Retinal pigment epithelial cell (primary cell): ENCODE measurements at regions not wholly inside any gene's neighbourhood (a gene's known extent, or its start where the extent isn't known, plus 50 kb on each side); places are given as distances from the start of the nearest gene placed in this dataset.
"Not testable (repeated sequence)": the region's sequence is repeated elsewhere in the genome, so short reads cannot be mapped to it uniquely, and the experiment has no call there.

ENCODE experiments used
- DNase-seq: peaks from one replicate; pipeline ENCODE4 v3.0.0-alpha.2; 2010; ENCODE audit warnings: low read depth
- H3K4me3 ChIP-seq: 2 replicates; pipeline ENCODE4 v1.5.1; 2011; ENCODE audit warnings: mild to moderate bottlenecking, low read length, control low read depth, moderate library complexity
- TF ChIP-seq, protein P1 (sequence below): conservative IDR thresholded peaks from 2 replicates; pipeline ENCODE4 v1.5.1; 2011; ENCODE audit warnings: low read depth, low read length, control low read depth, inconsistent platforms

GRCh38 chr6:51161752-51162151 lies 343.1 kb downstream of the TFAP2B start:
- no peak for DNase-seq
- TF ChIP-seq, protein P1, sequence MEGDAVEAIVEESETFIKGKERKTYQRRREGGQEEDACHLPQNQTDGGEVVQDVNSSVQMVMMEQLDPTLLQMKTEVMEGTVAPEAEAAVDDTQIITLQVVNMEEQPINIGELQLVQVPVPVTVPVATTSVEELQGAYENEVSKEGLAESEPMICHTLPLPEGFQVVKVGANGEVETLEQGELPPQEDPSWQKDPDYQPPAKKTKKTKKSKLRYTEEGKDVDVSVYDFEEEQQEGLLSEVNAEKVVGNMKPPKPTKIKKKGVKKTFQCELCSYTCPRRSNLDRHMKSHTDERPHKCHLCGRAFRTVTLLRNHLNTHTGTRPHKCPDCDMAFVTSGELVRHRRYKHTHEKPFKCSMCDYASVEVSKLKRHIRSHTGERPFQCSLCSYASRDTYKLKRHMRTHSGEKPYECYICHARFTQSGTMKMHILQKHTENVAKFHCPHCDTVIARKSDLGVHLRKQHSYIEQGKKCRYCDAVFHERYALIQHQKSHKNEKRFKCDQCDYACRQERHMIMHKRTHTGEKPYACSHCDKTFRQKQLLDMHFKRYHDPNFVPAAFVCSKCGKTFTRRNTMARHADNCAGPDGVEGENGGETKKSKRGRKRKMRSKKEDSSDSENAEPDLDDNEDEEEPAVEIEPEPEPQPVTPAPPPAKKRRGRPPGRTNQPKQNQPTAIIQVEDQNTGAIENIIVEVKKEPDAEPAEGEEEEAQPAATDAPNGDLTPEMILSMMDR, result no peak
- no peak overlapping the region for H3K4me3 ChIP-seq

- H3K4me3 ChIP-seq, result no peak overlapping the region
- no peak for DNase-seq
- TF ChIP-seq, protein P1, result no peak
Measured at GRCh38 chr6:51163843-51164529, 345.3 kb downstream of the TFAP2B start.

GRCh38 chr6:51166914-51167313 lies 348.2 kb downstream of the TFAP2B start:
- DNase-seq, result no peak
- TF ChIP-seq, protein P1, result no peak

DNA sequence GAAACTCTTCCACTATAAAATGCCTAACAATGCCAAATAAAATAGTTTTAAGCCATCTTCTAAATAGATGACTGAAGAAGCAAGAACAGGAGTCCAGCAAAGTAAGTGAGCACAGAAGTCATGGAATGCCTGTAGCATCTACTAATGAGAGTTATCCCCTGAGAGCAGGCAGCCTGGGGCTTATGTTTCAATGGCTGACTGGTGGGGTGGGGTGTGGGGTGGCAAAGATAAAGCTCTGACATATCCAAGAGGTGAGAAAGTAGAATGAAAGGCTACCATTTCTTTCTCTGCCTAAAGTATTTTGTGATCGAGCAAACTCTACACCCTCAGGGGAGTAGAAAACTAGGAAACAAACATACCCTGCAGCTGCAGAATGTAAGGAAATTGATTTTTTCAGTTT lies 348.8 kb downstream of the TFAP2B start:
- no peak overlapping the region for H3K4me3 ChIP-seq
- TF ChIP-seq, protein P1, result no peak
- no peak for DNase-seq

More at GRCh38 chr6:51166914-51167313, 348.2 kb downstream of the TFAP2B start:
- H3K4me3 ChIP-seq, result no peak overlapping the region

- no peak overlapping the region for H3K4me3 ChIP-seq
- no peak for DNase-seq
- TF ChIP-seq, protein P1, result no peak
Measured at GRCh38 chr6:51182827-51183226, 364.2 kb downstream of the TFAP2B start.

GRCh38 chr6:51184046-51184445 lies 365.4 kb downstream of the TFAP2B start:
- TF ChIP-seq, protein P1, result no peak
- H3K4me3 ChIP-seq, result no peak overlapping the region
- no peak for DNase-seq

GRCh38 chr6:51193163-51193562 lies 374.5 kb downstream of the TFAP2B start:
- not testable (repeated sequence) for DNase-seq, H3K4me3 ChIP-seq
